ENCODE measurements at regions not wholly inside any gene's neighbourhood (a gene's known extent, or its start where the extent isn't known, plus 50 kb on each side); places are given as distances from the start of the nearest gene placed in this dataset.

DNA sequence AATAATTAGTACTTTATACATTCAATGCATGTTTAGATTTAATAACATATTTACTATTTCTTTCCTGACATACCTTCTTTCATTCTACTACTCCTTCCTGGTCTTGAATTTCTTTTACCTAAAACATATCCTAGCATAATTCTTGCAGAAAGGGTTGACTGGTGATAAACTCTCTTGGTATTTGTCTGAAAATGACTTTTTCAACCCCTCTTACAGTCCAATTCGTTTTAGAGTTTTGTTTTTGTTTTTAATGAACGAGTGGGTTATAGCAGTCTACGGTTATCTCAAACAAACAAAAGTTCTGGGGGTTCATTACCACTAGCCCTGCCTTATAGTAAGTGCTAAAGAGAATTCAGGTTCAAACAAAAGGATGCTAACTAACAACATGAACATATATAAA lies 69.6 kb upstream of the ALDH1B1 start:
- Histone ChIP-seq H3K79me2 (ENCODE audit: control insufficient read depth, low read length) (no peaks in the 10 kb centered on the region), H3K4me2 (ENCODE audit: low read length) (no peak overlapping the region), H3K9me2 (replicated peaks; ENCODE audit: control insufficient read depth, low read length) (no peaks in the 10 kb centered on the region), H4K20me1 (ENCODE audit: control insufficient read depth, insufficient read depth, low read depth, low read length) (no peaks in the 10 kb centered on the region), H3F3A (ENCODE audit: control insufficient read depth, insufficient read depth) (no peaks in the 10 kb centered on the region), H3K9me3 (ENCODE audit: control insufficient read depth, insufficient read depth, low read length) (no peaks in the 10 kb centered on the region), H3K4me3 (ENCODE audit: low read length) (no peak overlapping the region), H3K27me3 (ENCODE audit: control insufficient read depth, low read length) (peaks cover 8% of the 10 kb centered on the region; the same call in 1 of the 2 replicates), H3K4me1 (ENCODE audit: control insufficient read depth, low read length) (no peaks in the 10 kb centered on the region), H3K36me3 (ENCODE audit: control insufficient read depth, low read length) (no peaks in the 10 kb centered on the region), H3K27ac (ENCODE audit: low read depth, low read length) (no peak overlapping the region)
- no peak for TF ChIP-seq EZH2phosphoT487 (IDR thresholded peaks at IDR 0.05; ENCODE audit: borderline replicate concordance, low read length)
- TF ChIP-seq, protein P1, sequence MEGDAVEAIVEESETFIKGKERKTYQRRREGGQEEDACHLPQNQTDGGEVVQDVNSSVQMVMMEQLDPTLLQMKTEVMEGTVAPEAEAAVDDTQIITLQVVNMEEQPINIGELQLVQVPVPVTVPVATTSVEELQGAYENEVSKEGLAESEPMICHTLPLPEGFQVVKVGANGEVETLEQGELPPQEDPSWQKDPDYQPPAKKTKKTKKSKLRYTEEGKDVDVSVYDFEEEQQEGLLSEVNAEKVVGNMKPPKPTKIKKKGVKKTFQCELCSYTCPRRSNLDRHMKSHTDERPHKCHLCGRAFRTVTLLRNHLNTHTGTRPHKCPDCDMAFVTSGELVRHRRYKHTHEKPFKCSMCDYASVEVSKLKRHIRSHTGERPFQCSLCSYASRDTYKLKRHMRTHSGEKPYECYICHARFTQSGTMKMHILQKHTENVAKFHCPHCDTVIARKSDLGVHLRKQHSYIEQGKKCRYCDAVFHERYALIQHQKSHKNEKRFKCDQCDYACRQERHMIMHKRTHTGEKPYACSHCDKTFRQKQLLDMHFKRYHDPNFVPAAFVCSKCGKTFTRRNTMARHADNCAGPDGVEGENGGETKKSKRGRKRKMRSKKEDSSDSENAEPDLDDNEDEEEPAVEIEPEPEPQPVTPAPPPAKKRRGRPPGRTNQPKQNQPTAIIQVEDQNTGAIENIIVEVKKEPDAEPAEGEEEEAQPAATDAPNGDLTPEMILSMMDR (IDR thresholded peaks at IDR 0.05; ENCODE audit: low read depth, low read length, poor library complexity, severe bottlenecking): no peak

- Histone ChIP-seq H4K20me1 (ENCODE audit: control insufficient read depth, insufficient read depth, low read depth, low read length) (no peaks in the 10 kb centered on the region), H3K27me3 (ENCODE audit: control insufficient read depth, low read length) (peaks cover 8% of the 10 kb centered on the region; the same call in 1 of the 2 replicates), H3K4me3 (ENCODE audit: low read length) (no peak overlapping the region), H3K4me1 (ENCODE audit: control insufficient read depth, low read length) (no peaks in the 10 kb centered on the region), H3K36me3 (ENCODE audit: control insufficient read depth, low read length) (no peaks in the 10 kb centered on the region), H3K9me3 (ENCODE audit: control insufficient read depth, insufficient read depth, low read length) (no peaks in the 10 kb centered on the region), H3K4me2 (ENCODE audit: low read length) (no peak overlapping the region), H3K9me2 (replicated peaks; ENCODE audit: control insufficient read depth, low read length) (no peaks in the 10 kb centered on the region), H3K79me2 (ENCODE audit: control insufficient read depth, low read length) (no peaks in the 10 kb centered on the region), H3F3A (ENCODE audit: control insufficient read depth, insufficient read depth) (no peaks in the 10 kb centered on the region), H3K27ac (ENCODE audit: low read depth, low read length) (no peak overlapping the region)
- TF ChIP-seq, protein P1 (IDR thresholded peaks at IDR 0.05; ENCODE audit: low read depth, low read length, poor library complexity, severe bottlenecking): no peak
- no peak for TF ChIP-seq EZH2phosphoT487 (IDR thresholded peaks at IDR 0.05; ENCODE audit: borderline replicate concordance, low read length)
Measured at GRCh38 chr9:38319496-38320173, 72.9 kb upstream of the ALDH1B1 start.

DNA sequence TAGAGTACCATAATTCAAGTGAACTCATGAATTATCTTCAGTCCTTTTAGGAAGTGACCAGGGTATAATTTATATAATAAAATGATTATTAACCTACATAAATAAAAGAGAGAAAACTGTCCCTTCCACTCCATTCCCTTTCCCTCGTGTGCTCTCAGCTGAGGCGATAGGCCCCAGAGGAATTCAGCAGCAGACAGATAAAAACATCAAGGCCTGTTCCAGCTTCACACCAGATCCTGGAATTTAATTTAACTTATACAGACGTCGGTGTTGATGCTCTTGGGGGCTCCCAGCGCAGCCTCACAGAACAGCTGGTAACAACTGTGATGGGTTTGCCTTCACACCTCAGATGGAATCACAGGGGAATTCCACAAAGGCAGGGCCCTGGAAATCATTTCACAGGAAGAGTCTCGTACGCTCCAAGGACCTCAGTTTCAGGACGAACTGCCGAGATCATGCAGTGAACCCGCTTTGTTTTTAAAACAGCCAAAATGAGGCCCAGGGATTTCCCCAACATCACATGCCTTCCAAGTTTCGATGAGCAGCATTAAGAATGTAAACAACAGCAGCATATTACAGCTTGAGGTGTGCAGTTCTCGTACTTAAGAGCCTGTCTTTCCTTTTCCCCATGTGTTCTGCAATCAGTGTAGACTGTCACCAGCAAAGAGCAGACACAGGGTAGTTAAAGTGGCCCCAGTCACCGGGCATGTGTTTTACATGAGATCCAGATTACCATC lies 73.6 kb upstream of the ALDH1B1 start:
- Histone ChIP-seq H3K36me3 (ENCODE audit: control insufficient read depth, low read length) (no peaks in the 10 kb centered on the region), H3K4me1 (ENCODE audit: control insufficient read depth, low read length) (no peaks in the 10 kb centered on the region), H3K27ac (ENCODE audit: low read depth, low read length) (no peak overlapping the region), H3K27me3 (ENCODE audit: control insufficient read depth, low read length) (peaks cover 8% of the 10 kb centered on the region; the same call in 1 of the 2 replicates), H3K79me2 (ENCODE audit: control insufficient read depth, low read length) (no peaks in the 10 kb centered on the region), H3K9me3 (ENCODE audit: control insufficient read depth, insufficient read depth, low read length) (no peaks in the 10 kb centered on the region), H3F3A (ENCODE audit: control insufficient read depth, insufficient read depth) (no peaks in the 10 kb centered on the region), H3K4me3 (ENCODE audit: low read length) (no peak overlapping the region), H4K20me1 (ENCODE audit: control insufficient read depth, insufficient read depth, low read depth, low read length) (no peaks in the 10 kb centered on the region), H3K9me2 (replicated peaks; ENCODE audit: control insufficient read depth, low read length) (no peaks in the 10 kb centered on the region), H3K4me2 (ENCODE audit: low read length) (no peak overlapping the region)
- TF ChIP-seq, protein P1 (IDR thresholded peaks at IDR 0.05; ENCODE audit: low read depth, low read length, poor library complexity, severe bottlenecking): no peak
- no peak for TF ChIP-seq EZH2phosphoT487 (IDR thresholded peaks at IDR 0.05; ENCODE audit: borderline replicate concordance, low read length)
